Neural cell (in vitro differentiated cells): ENCODE measurements at regions not wholly inside any gene's neighbourhood (a gene's known extent, or its start where the extent isn't known, plus 50 kb on each side); places are given as distances from the start of the nearest gene placed in this dataset.

ENCODE experiments used
- H2AFZ ChIP-seq: fragments of 200-600, 300-800 bp; sonication (generic), shearing (Covaris generic); 2 replicates; pipeline ENCODE4 v1.6.0; 2014; ENCODE audit warnings: low read depth, mild to moderate bottlenecking, antibody characterized with exemption, low read length, moderate library complexity
- H3F3A ChIP-seq: fragments of 200-600 bp; shearing (Covaris generic); 2 replicates; pipeline ENCODE4 v1.6.1; 2016; ENCODE audit warnings: mild to moderate bottlenecking, moderate library complexity, mixed read lengths, antibody characterized with exemption, low read length; ENCODE audit not compliant: insufficient read depth, poor library complexity, severe bottlenecking
- H3K27ac ChIP-seq: fragments of 200-600, 300-800 bp; sonication (generic), shearing (Covaris generic); 2 replicates; pipeline ENCODE4 v1.5.1; 2014; ENCODE audit warnings: mild to moderate bottlenecking, low read length, moderate library complexity
- H3K27me3 ChIP-seq: fragments of 300-800, 200-600 bp; sonication (generic), shearing (Covaris generic); 2 replicates; pipeline ENCODE4 v1.6.0; 2014; ENCODE audit warnings: mild to moderate bottlenecking, low read depth, low read length, moderate library complexity; ENCODE audit not compliant: insufficient read depth
- H3K36me3 ChIP-seq: fragments of 300-800, 200-600 bp; sonication (generic), shearing (Covaris generic); 2 replicates; pipeline ENCODE4 v1.5.1; 2014; ENCODE audit warnings: mild to moderate bottlenecking, antibody characterized with exemption, low read length, moderate library complexity; ENCODE audit not compliant: insufficient read depth
- H3K4me2 ChIP-seq: fragments of 300-800, 200-600 bp; sonication (generic), shearing (Covaris generic); 2 replicates; pipeline ENCODE4 v1.6.0; 2014; ENCODE audit warnings: mild to moderate bottlenecking, low read length
- H3K4me3 ChIP-seq: fragments of 300-800, 200-600 bp; sonication (generic), shearing (Covaris generic); 2 replicates; pipeline ENCODE4 v1.5.1; 2014; ENCODE audit warnings: mild to moderate bottlenecking, low read length, moderate library complexity
- H3K79me2 ChIP-seq: fragments of 200-600 bp; shearing (Covaris generic); replicated peaks from 2 replicates; pipeline ENCODE4 v1.6.0; 2014; ENCODE audit warnings: mild to moderate bottlenecking, low read length, moderate library complexity; ENCODE audit not compliant: insufficient read depth
- H3K9ac ChIP-seq: fragments of 300-800, 200-600 bp; sonication (generic), shearing (Covaris generic); 2 replicates; pipeline ENCODE4 v1.6.1; 2016; ENCODE audit warnings: mild to moderate bottlenecking, low read length, mixed read lengths
- H3K9me2 ChIP-seq: fragments of 200-600 bp; shearing (Covaris generic); 2 replicates; pipeline ENCODE4 v1.6.1; 2016; ENCODE audit warnings: mild to moderate bottlenecking, low read length, mixed read lengths; ENCODE audit not compliant: insufficient read depth
- H3K9me3 ChIP-seq: fragments of 200-600, 300-800 bp; sonication (generic), shearing (Covaris generic); 2 replicates; pipeline ENCODE4 v1.6.1; 2016; ENCODE audit warnings: mild to moderate bottlenecking, mixed run types, low read length, moderate library complexity, mixed read lengths
- H4K20me1 ChIP-seq: fragments of 200-600 bp; shearing (Covaris generic); 2 replicates; pipeline ENCODE4 v1.6.1; 2016; ENCODE audit warnings: mild to moderate bottlenecking, mixed run types; ENCODE audit not compliant: insufficient read depth
- EP300 ChIP-seq: fragments of 450-650 bp; conservative IDR thresholded peaks from 2 replicates; pipeline ENCODE4 v1.6.1; 2014; ENCODE audit warnings: antibody characterized with exemption, mild to moderate bottlenecking, moderate library complexity; ENCODE audit not compliant: poor library complexity, severe bottlenecking
- EZH2 ChIP-seq: fragments of 200-600, 300-800 bp; shearing (Covaris generic), sonication (generic); IDR thresholded peaks from 2 replicates; pipeline ENCODE4 v1.6.1; 2014; ENCODE audit warnings: antibody characterized with exemption, low read length, borderline replicate concordance, mild to moderate bottlenecking; ENCODE audit not compliant: insufficient read depth, poor library complexity, severe bottlenecking
- MXI1 ChIP-seq: fragments of 450-650 bp; conservative IDR thresholded peaks from 2 replicates; pipeline ENCODE4 v1.6.1; 2014; ENCODE audit warnings: antibody characterized with exemption, mild to moderate bottlenecking; ENCODE audit not compliant: poor library complexity, severe bottlenecking
- POLR2AphosphoS5 ChIP-seq: IDR thresholded peaks from 2 replicates; pipeline ENCODE4 v1.6.1; 2012
- RAD21 ChIP-seq: fragments of 450-650 bp; conservative IDR thresholded peaks from 2 replicates; pipeline ENCODE4 v1.6.1; 2014; ENCODE audit warnings: antibody characterized with exemption, mild to moderate bottlenecking, moderate library complexity
- REST ChIP-seq: IDR thresholded peaks from 2 replicates; pipeline ENCODE4 v1.6.1; 2012; ENCODE audit warnings: borderline replicate concordance
- SMC3 ChIP-seq: fragments of 450-650 bp; conservative IDR thresholded peaks from 2 replicates; pipeline ENCODE4 v1.6.1; 2014; ENCODE audit warnings: antibody characterized with exemption, mild to moderate bottlenecking, moderate library complexity; ENCODE audit not compliant: poor library complexity
- TAF1 ChIP-seq: IDR thresholded peaks from 2 replicates; pipeline ENCODE4 v1.6.1; 2012; ENCODE audit warnings: low read depth
- TF ChIP-seq, protein P1 (sequence below): fragments of 450-650 bp; IDR thresholded peaks from 2 replicates; pipeline ENCODE4 v1.5.1; 2014; ENCODE audit warnings: antibody characterized with exemption, mild to moderate bottlenecking, moderate library complexity; ENCODE audit not compliant: poor library complexity, severe bottlenecking

DNA sequence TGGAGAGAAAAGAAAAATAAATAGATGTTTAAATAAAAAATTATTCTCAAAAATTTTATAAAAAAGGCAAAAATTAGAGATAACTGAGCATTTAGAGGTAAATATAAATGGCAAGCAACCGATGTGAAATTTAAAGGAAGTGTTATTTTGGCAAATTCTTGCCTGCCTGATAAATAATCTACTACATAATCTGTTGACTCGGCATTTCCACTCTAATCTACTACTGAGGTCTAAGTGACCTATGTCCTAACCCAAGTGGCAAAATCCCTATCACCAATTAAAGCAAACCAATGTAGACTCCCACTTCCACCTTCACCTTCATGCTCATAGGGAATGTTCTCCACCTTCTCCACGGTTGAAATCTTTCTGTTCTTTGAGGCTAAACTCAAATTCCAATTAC, 1124.1 kb upstream of the CDH2 start:
- no peak overlapping the region for H3K27ac ChIP-seq
- no peaks in the 10 kb centered on the region for H3K36me3 ChIP-seq
- H2AFZ ChIP-seq, result no peak overlapping the region
- no peak overlapping the region for H3K4me3 ChIP-seq
- no peaks in the 10 kb centered on the region for H3F3A ChIP-seq
- H3K27me3 ChIP-seq, result no peaks in the 10 kb centered on the region
- H3K79me2 ChIP-seq, result no peaks in the 10 kb centered on the region
- no peaks in the 10 kb centered on the region for H4K20me1 ChIP-seq
- no peak overlapping the region for H3K9ac ChIP-seq
- H3K9me2 ChIP-seq, result no peaks in the 10 kb centered on the region
- no peak overlapping the region for H3K4me2 ChIP-seq
- TF ChIP-seq MXI1, result no peak
- TF ChIP-seq EZH2, result no peak
- no peak for TF ChIP-seq EP300
- no peak for TF ChIP-seq REST
- TF ChIP-seq SMC3, result no peak
- TF ChIP-seq POLR2AphosphoS5, result no peak
- TF ChIP-seq RAD21, result no peak
- TF ChIP-seq, protein P1, sequence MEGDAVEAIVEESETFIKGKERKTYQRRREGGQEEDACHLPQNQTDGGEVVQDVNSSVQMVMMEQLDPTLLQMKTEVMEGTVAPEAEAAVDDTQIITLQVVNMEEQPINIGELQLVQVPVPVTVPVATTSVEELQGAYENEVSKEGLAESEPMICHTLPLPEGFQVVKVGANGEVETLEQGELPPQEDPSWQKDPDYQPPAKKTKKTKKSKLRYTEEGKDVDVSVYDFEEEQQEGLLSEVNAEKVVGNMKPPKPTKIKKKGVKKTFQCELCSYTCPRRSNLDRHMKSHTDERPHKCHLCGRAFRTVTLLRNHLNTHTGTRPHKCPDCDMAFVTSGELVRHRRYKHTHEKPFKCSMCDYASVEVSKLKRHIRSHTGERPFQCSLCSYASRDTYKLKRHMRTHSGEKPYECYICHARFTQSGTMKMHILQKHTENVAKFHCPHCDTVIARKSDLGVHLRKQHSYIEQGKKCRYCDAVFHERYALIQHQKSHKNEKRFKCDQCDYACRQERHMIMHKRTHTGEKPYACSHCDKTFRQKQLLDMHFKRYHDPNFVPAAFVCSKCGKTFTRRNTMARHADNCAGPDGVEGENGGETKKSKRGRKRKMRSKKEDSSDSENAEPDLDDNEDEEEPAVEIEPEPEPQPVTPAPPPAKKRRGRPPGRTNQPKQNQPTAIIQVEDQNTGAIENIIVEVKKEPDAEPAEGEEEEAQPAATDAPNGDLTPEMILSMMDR, result no peak
- no peak for TF ChIP-seq TAF1
- H3K9me3 ChIP-seq, result no peaks in the 10 kb centered on the region

GRCh38 chr18:29285471-29285870, 1108.5 kb upstream of the CDH2 start:
- H3K27ac ChIP-seq, result no peak overlapping the region
- TF ChIP-seq RAD21, result no peak
- TF ChIP-seq MXI1, result no peak
- TF ChIP-seq POLR2AphosphoS5, result no peak
- TF ChIP-seq TAF1, result no peak
- no peak for TF ChIP-seq SMC3
- TF ChIP-seq REST, result no peak
- no peak for TF ChIP-seq EP300
- TF ChIP-seq, protein P1, result no peak
- no peak for TF ChIP-seq EZH2
- H2AFZ ChIP-seq, result no peak overlapping the region

More at GRCh38 chr18:29285471-29285870, 1108.5 kb upstream of the CDH2 start:
- H3K36me3 ChIP-seq, result no peaks in the 10 kb centered on the region
- no peaks in the 10 kb centered on the region for H3F3A ChIP-seq
- no peak overlapping the region for H3K4me2 ChIP-seq
- H3K27me3 ChIP-seq, result no peaks in the 10 kb centered on the region
- no peaks in the 10 kb centered on the region for H3K9me3 ChIP-seq
- H3K9me2 ChIP-seq, result no peaks in the 10 kb centered on the region
- H3K4me3 ChIP-seq, result no peak overlapping the region
- no peaks in the 10 kb centered on the region for H4K20me1 ChIP-seq
- H3K9ac ChIP-seq, result no peak overlapping the region
- no peaks in the 10 kb centered on the region for H3K79me2 ChIP-seq
